ENCODE measurements at regions not wholly inside any gene's neighbourhood (a gene's known extent, or its start where the extent isn't known, plus 50 kb on each side); places are given as distances from the start of the nearest gene placed in this dataset.

- H3K4me3 ChIP-seq: no peak overlapping the region
- no peak for DNase-seq
- H3K4me1 ChIP-seq: no peaks in the 10 kb centered on the region
- H3K27me3 ChIP-seq: no peaks in the 10 kb centered on the region
- no peaks in the 10 kb centered on the region for H3K9me3 ChIP-seq (replicated peaks)
- H3K36me3 ChIP-seq: no peaks in the 10 kb centered on the region
- H3K27ac ChIP-seq: no peak overlapping the region
Measured at GRCh38 chr4:125062115-125063050, 252.4 kb upstream of the FAT4 start.

- H3K36me3 ChIP-seq: no peaks in the 10 kb centered on the region
- no peaks in the 10 kb centered on the region for H3K27me3 ChIP-seq
- H3K4me3 ChIP-seq: no peak overlapping the region
- no peak overlapping the region for H3K27ac ChIP-seq
- DNase-seq: no peak
- no peaks in the 10 kb centered on the region for H3K4me1 ChIP-seq
- H3K9me3 ChIP-seq (replicated peaks): no peaks in the 10 kb centered on the region
Measured at GRCh38 chr4:125060376-125060775, 254.4 kb upstream of the FAT4 start.

- H3K36me3 ChIP-seq: no peaks in the 10 kb centered on the region
- DNase-seq: no peak
- H3K27me3 ChIP-seq: no peaks in the 10 kb centered on the region
Measured at GRCh38 chr4:125049711-125050110, 265.0 kb upstream of the FAT4 start.

GRCh38 chr4:125045311-125045710, 269.4 kb upstream of the FAT4 start:
- Histone ChIP-seq H3K27ac (no peak overlapping the region), H3K4me1 (no peaks in the 10 kb centered on the region), H3K4me3 (no peak overlapping the region), H3K27me3 (no peaks in the 10 kb centered on the region), H3K36me3 (no peaks in the 10 kb centered on the region), H3K9me3 (replicated peaks) (no peaks in the 10 kb centered on the region)
- no peak for DNase-seq

More at GRCh38 chr4:125049711-125050110, 265.0 kb upstream of the FAT4 start:
- Histone ChIP-seq H3K4me1 (no peaks in the 10 kb centered on the region), H3K27ac (no peak overlapping the region), H3K9me3 (replicated peaks) (no peaks in the 10 kb centered on the region), H3K4me3 (no peak overlapping the region)

GRCh38 chr4:125044886-125045285, 269.9 kb upstream of the FAT4 start:
- no peaks in the 10 kb centered on the region for H3K4me1 ChIP-seq
- H3K36me3 ChIP-seq: no peaks in the 10 kb centered on the region
- no peak overlapping the region for H3K4me3 ChIP-seq
- no peak overlapping the region for H3K27ac ChIP-seq
- H3K27me3 ChIP-seq: no peaks in the 10 kb centered on the region
- no peak for DNase-seq
- H3K9me3 ChIP-seq (replicated peaks): no peaks in the 10 kb centered on the region

- DNase-seq: no peak
- no peak overlapping the region for H3K4me3 ChIP-seq
- no peaks in the 10 kb centered on the region for H3K9me3 ChIP-seq (replicated peaks)
- H3K36me3 ChIP-seq: no peaks in the 10 kb centered on the region
- H3K27me3 ChIP-seq: no peaks in the 10 kb centered on the region
- H3K27ac ChIP-seq: no peak overlapping the region
- H3K4me1 ChIP-seq: no peaks in the 10 kb centered on the region
Measured at GRCh38 chr4:125043486-125043885, 271.3 kb upstream of the FAT4 start.

GRCh38 chr4:125042041-125042440, 272.7 kb upstream of the FAT4 start:
- no peaks in the 10 kb centered on the region for H3K36me3 ChIP-seq

GRCh38 chr4:125041372-125041930, 273.3 kb upstream of the FAT4 start:
- no peaks in the 10 kb centered on the region for H3K27me3 ChIP-seq
- H3K9me3 ChIP-seq (replicated peaks): no peaks in the 10 kb centered on the region
- no peak overlapping the region for H3K27ac ChIP-seq
- no peaks in the 10 kb centered on the region for H3K36me3 ChIP-seq
- H3K4me1 ChIP-seq: no peaks in the 10 kb centered on the region
- H3K4me3 ChIP-seq: no peak overlapping the region
- no peak for DNase-seq

More at GRCh38 chr4:125042041-125042440, 272.7 kb upstream of the FAT4 start:
- H3K4me1 ChIP-seq: no peaks in the 10 kb centered on the region
- H3K9me3 ChIP-seq (replicated peaks): no peaks in the 10 kb centered on the region
- no peak overlapping the region for H3K4me3 ChIP-seq
- no peak for DNase-seq
- no peaks in the 10 kb centered on the region for H3K27me3 ChIP-seq
- no peak overlapping the region for H3K27ac ChIP-seq

- H3K4me1 ChIP-seq: no peaks in the 10 kb centered on the region
- H3K27ac ChIP-seq: no peak overlapping the region
- H3K9me3 ChIP-seq (replicated peaks): no peaks in the 10 kb centered on the region
- no peaks in the 10 kb centered on the region for H3K27me3 ChIP-seq
- DNase-seq: no peak
- H3K36me3 ChIP-seq: no peaks in the 10 kb centered on the region
- no peak overlapping the region for H3K4me3 ChIP-seq
Measured at GRCh38 chr4:125039550-125039949, 275.2 kb upstream of the FAT4 start.

GRCh38 chr4:125022855-125023501, 291.8 kb upstream of the FAT4 start:
- no peak for DNase-seq
- H3K4me1 ChIP-seq: no peaks in the 10 kb centered on the region
- H3K27ac ChIP-seq: no peak overlapping the region

GRCh38 chr4:125021189-125021588, 293.6 kb upstream of the FAT4 start:
- H3K27ac ChIP-seq: no peak overlapping the region
- H3K36me3 ChIP-seq: no peaks in the 10 kb centered on the region
- H3K4me3 ChIP-seq: no peak overlapping the region
- DNase-seq: no peak
- H3K27me3 ChIP-seq: no peaks in the 10 kb centered on the region
- H3K9me3 ChIP-seq (replicated peaks): peaks cover 7% of the 10 kb centered on the region
- H3K4me1 ChIP-seq: no peaks in the 10 kb centered on the region

More at GRCh38 chr4:125022855-125023501, 291.8 kb upstream of the FAT4 start:
- Histone ChIP-seq H3K4me3 (no peak overlapping the region), H3K36me3 (no peaks in the 10 kb centered on the region), H3K27me3 (no peaks in the 10 kb centered on the region), H3K9me3 (replicated peaks) (peaks cover 7% of the 10 kb centered on the region)

- no peak overlapping the region for H3K4me3 ChIP-seq
- H3K27ac ChIP-seq: no peak overlapping the region
- peaks cover 7% of the 10 kb centered on the region for H3K9me3 ChIP-seq (replicated peaks)
- no peak for DNase-seq
- no peaks in the 10 kb centered on the region for H3K27me3 ChIP-seq
- H3K4me1 ChIP-seq: no peaks in the 10 kb centered on the region
- H3K36me3 ChIP-seq: no peaks in the 10 kb centered on the region
Measured at GRCh38 chr4:125020089-125021034, 294.4 kb upstream of the FAT4 start.

- no peak for DNase-seq
- peaks cover 7% of the 10 kb centered on the region for H3K9me3 ChIP-seq (replicated peaks)
- no peaks in the 10 kb centered on the region for H3K4me1 ChIP-seq
- no peak overlapping the region for H3K4me3 ChIP-seq
- H3K27ac ChIP-seq: no peak overlapping the region
- H3K27me3 ChIP-seq: no peaks in the 10 kb centered on the region
- H3K36me3 ChIP-seq: no peaks in the 10 kb centered on the region
Measured at GRCh38 chr4:125016892-125017299, 297.9 kb upstream of the FAT4 start.

GRCh38 chr4:125013891-125014290, 300.9 kb upstream of the FAT4 start:
- Histone ChIP-seq H3K27me3 (no peaks in the 10 kb centered on the region), H3K4me1 (no peaks in the 10 kb centered on the region), H3K27ac (no peak overlapping the region), H3K9me3 (replicated peaks) (no peaks in the 10 kb centered on the region), H3K36me3 (no peaks in the 10 kb centered on the region), H3K4me3 (no peak overlapping the region)
- no peak for DNase-seq

Measured in SJCRH30 (cell line).